ENCODE measurements at regions not wholly inside any gene's neighbourhood (a gene's known extent, or its start where the extent isn't known, plus 50 kb on each side); places are given as distances from the start of the nearest gene placed in this dataset.

DNA sequence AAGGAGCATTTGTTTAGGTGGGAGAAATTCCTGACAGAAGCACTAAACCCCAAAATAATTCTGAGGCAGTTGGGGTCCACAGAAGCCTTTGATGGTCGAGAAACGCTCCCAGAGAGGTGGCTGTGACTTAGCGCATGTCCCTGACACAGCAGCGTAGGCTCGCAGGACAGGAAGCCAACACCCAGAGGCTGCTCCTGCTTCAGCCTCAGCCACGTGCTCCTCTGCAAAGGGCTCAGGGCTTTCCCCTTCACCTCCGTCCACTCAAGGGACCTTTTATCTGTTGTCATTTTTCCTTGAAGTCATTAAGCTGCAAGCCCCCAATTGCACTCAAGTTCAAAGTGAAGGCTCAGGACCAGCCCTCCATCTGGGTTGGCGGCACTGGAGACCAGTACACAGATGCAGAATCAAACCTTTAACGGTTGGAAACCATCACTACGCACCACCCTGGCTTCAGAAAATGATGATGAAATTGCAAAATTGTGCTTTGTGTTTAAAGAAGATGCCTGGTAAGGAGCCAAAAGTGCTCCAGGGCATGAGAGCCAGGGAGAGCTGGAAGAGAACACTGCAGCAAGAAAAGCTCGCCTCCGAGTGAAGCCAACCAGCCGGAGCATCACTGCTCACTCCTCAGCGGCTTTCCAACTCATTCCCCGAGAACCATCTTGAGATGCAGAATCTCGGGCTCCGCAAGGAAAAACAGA is 219.6 kb downstream of the RAP2A start:
- no peaks in the 10 kb centered on the region for H3K27me3 ChIP-seq
- peaks cover 0 to 8% (median 0%) of the 10 kb centered on the region in 9 donors for H3K4me1 ChIP-seq
- H3K9me3 ChIP-seq, result no peaks in the 10 kb centered on the region
- intact Hi-C loops (cut with DNase I), result loop anchor here in 2 of 10 donors (10.0 kb wide), 2 partner anchors 289 to 549 kb away; no protein-coding TSS in a partner anchor
- ATAC-seq, result no peak
- TF ChIP-seq, protein P1, sequence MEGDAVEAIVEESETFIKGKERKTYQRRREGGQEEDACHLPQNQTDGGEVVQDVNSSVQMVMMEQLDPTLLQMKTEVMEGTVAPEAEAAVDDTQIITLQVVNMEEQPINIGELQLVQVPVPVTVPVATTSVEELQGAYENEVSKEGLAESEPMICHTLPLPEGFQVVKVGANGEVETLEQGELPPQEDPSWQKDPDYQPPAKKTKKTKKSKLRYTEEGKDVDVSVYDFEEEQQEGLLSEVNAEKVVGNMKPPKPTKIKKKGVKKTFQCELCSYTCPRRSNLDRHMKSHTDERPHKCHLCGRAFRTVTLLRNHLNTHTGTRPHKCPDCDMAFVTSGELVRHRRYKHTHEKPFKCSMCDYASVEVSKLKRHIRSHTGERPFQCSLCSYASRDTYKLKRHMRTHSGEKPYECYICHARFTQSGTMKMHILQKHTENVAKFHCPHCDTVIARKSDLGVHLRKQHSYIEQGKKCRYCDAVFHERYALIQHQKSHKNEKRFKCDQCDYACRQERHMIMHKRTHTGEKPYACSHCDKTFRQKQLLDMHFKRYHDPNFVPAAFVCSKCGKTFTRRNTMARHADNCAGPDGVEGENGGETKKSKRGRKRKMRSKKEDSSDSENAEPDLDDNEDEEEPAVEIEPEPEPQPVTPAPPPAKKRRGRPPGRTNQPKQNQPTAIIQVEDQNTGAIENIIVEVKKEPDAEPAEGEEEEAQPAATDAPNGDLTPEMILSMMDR (IDR thresholded peaks at IDR 0.05), result no peak
- H3K36me3 ChIP-seq, result no peaks in the 10 kb centered on the region
- no peak for DNase-seq
- no peak overlapping the region for H3K27ac ChIP-seq
- 72 to 78% methylated on average over 17 of the region's 17 CpGs for WGBS, 2 donors
- H3K4me3 ChIP-seq, result no peak overlapping the region

DNA sequence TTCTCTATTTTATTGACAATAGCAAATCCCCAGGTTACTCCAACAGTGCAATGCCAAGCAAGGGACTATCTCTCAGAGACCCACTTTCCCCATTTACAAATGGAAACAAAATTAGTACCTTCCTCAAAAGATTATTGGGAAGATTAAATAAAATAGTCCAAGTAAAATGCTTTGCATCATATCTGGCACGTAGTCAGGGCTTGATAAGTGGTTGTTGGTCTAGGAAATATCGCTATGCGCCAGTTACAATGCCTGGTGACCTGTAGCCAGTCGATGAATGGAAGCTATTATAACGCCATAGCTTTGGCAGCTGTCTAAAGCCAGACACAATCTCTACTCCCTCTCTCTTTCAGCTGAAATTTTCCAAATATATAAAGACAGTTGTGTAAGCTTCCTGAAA is 220.3 kb downstream of the RAP2A start:
- Histone ChIP-seq H3K4me1 (peaks cover 0 to 11% (median 0%) of the 10 kb centered on the region in 9 donors), H3K27me3 (no peaks in the 10 kb centered on the region), H3K4me3 (no peak overlapping the region), H3K9me3 (no peaks in the 10 kb centered on the region), H3K27ac (no peak overlapping the region), H3K36me3 (no peaks in the 10 kb centered on the region)
- DNase-seq (no peak), ATAC-seq (no peak)
- 82 to 84% methylated on average over 5 of the region's 5 CpGs for WGBS, 2 donors
- intact Hi-C loops (cut with DNase I), result loop anchor here in 2 of 10 donors (10.0 kb wide), 2 partner anchors 289 to 549 kb away; no protein-coding TSS in a partner anchor
- TF ChIP-seq, protein P1 (IDR thresholded peaks at IDR 0.05), result no peak

DNA sequence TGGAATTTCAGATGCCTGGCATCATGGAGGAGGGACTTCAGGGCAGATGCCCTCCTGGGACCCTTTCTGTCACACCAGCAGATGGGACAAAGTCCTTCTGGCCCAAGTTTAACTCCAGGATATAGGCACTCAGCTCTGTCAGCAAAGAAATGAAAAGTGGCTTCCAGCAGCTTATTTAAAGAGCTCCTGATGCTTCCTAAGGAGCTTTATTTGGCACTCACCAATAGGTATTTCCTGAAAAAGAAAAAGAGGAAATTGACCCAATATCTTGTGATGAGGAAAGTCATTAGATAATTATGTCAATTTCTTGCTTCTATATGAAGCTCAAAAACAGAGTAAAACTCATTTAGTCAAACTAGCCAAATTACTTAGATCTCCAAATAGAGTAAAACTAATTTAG is 224.6 kb downstream of the RAP2A start:
- peaks cover 0 to 40% (median 3%) of the 10 kb centered on the region in 9 donors for H3K4me1 ChIP-seq
- intact Hi-C loops (cut with DNase I), result loop anchor here in 2 of 10 donors (5.0 to 10.0 kb wide), 3 partner anchors 221 to 554 kb away; no protein-coding TSS in a partner anchor
- H3K27me3 ChIP-seq, result no peaks in the 10 kb centered on the region
- H3K9me3 ChIP-seq, result no peaks in the 10 kb centered on the region
- no peak for DNase-seq
- H3K27ac ChIP-seq, result no peak overlapping the region
- ATAC-seq, result no peak
- H3K4me3 ChIP-seq, result no peak overlapping the region
- TF ChIP-seq, protein P1 (IDR thresholded peaks at IDR 0.05), result no peak
- H3K36me3 ChIP-seq, result no peaks in the 10 kb centered on the region

DNA sequence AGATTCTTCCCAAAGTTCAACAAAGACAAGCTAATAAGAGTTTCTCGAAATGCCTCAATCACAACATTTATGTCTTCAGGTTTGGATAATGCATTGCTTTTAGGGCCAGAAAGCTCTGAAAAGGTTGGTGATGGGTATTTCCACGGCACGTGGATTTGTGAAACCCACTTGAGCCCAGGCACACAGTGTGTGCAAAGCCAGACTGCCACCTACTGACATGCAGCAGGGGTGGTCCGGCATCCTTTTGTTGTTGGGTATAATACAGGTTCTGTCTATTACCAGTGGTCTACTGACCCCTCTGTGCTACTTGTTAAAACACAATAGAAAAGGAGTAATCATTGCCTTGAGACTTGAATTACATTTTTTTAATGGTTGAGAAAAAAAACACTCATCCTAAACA is 225.6 kb downstream of the RAP2A start:
- DNase-seq (peak in 1 of 2 donors; percentile 6), ATAC-seq (peak in 5 of 8 donors; percentile 37 to 76 (median 74))
- TF ChIP-seq, protein P1 (IDR thresholded peaks at IDR 0.05), result peak in 8 of 9 donors; percentile 25 to 67 (median 49)

More for the DNA sequence above, 225.6 kb downstream of the RAP2A start:
- intact Hi-C loops (cut with DNase I), result loop anchor here in 2 of 10 donors (5.0 to 10.0 kb wide), 3 partner anchors 222 to 555 kb away; no protein-coding TSS in a partner anchor
- H3K4me3 ChIP-seq, result no peak overlapping the region
- no peaks in the 10 kb centered on the region for H3K9me3 ChIP-seq
- H3K27ac ChIP-seq, result no peak overlapping the region
- H3K27me3 ChIP-seq, result no peaks in the 10 kb centered on the region
- H3K4me1 ChIP-seq, result peaks cover 0 to 40% (median 3%) of the 10 kb centered on the region in 9 donors
- H3K36me3 ChIP-seq, result no peaks in the 10 kb centered on the region
- WGBS, 2 donors, result 41 to 44% methylated on average over 4 of the region's 4 CpGs
